Astrocyte of the cerebellum (primary cell): ENCODE measurements at regions not wholly inside any gene's neighbourhood (a gene's known extent, or its start where the extent isn't known, plus 50 kb on each side); places are given as distances from the start of the nearest gene placed in this dataset.

Source experiments
- DNase-seq: peaks from one replicate; pipeline ENCODE4 v3.0.0-alpha.2; 2011; ENCODE audit warnings: low read depth
- H3K4me3 ChIP-seq: 2 replicates; pipeline ENCODE4 v1.5.1; 2011; ENCODE audit warnings: mild to moderate bottlenecking, low read depth, low read length, moderate library complexity
- in situ Hi-C: cut with HindIII; loops from 2 replicates; pipeline ENCODE4 v1.10.0; 2017; ENCODE audit warnings: low sequenced_read_pairs
- TF ChIP-seq, protein P1 (sequence below): IDR thresholded peaks from 2 replicates; pipeline ENCODE4 v1.5.1; 2012; ENCODE audit warnings: low read length, low read depth, moderate library complexity, mild to moderate bottlenecking; ENCODE audit errors: missing control alignments

DNA sequence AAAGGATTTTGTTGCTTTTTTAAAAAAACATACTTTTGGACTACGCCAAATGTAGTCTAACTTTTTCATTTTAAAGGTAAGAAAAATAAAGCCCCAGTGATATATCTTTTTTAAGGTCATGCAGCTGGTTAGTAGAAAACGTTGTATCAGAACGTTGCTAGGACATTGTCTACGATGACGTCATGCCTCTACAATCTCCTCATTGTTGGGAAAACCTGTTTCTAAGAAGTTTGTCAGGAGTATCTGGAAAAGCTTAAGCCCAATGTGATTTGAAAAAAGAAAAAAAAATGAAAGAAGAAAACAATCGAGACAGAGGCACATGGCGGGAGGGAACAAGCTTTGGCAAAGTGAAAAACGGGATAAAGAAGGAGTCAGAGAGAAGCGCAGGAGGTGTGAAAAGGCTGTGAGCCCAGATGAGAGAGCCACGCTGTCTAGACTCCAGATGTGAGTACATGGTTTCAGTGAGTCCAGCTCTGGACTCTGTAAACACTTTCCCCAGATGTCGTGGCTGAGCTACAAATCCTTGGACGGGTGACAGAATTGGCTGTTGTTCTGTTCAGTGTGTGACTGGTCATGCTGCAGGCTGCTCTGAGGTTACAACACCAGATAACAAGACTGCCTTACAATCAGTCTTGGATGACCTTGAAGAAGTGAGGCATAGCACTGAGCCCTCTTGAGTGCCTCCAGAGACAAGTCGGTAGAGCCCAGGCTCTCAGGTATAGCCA lies 656.7 kb upstream of the ID4 start:
- in situ Hi-C loops: no loop called here
- H3K4me3 ChIP-seq: no peak overlapping the region
- TF ChIP-seq, protein P1, sequence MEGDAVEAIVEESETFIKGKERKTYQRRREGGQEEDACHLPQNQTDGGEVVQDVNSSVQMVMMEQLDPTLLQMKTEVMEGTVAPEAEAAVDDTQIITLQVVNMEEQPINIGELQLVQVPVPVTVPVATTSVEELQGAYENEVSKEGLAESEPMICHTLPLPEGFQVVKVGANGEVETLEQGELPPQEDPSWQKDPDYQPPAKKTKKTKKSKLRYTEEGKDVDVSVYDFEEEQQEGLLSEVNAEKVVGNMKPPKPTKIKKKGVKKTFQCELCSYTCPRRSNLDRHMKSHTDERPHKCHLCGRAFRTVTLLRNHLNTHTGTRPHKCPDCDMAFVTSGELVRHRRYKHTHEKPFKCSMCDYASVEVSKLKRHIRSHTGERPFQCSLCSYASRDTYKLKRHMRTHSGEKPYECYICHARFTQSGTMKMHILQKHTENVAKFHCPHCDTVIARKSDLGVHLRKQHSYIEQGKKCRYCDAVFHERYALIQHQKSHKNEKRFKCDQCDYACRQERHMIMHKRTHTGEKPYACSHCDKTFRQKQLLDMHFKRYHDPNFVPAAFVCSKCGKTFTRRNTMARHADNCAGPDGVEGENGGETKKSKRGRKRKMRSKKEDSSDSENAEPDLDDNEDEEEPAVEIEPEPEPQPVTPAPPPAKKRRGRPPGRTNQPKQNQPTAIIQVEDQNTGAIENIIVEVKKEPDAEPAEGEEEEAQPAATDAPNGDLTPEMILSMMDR: no peak
- no peak for DNase-seq

DNA sequence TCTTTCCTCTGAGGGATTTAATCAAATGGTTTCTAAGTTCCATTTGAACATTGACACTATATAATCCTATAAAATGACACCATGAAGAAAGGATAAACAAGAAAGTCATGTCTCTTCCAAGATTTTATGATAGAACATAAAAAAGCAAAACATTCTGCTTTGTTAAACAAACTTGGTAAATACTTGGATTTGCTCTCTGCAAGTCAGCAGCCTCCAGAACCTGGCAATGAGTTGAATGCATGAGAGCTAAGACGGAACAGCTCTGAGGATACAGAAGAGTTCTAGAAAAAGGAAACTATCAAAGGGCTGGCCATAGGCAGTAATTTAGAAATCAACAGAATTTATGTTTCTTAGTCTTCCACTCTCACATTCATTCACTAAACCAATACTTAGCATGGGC lies 656.0 kb upstream of the ID4 start:
- H3K4me3 ChIP-seq: no peak overlapping the region
- DNase-seq: no peak
- TF ChIP-seq, protein P1: no peak
- in situ Hi-C loops: no loop called here

DNA sequence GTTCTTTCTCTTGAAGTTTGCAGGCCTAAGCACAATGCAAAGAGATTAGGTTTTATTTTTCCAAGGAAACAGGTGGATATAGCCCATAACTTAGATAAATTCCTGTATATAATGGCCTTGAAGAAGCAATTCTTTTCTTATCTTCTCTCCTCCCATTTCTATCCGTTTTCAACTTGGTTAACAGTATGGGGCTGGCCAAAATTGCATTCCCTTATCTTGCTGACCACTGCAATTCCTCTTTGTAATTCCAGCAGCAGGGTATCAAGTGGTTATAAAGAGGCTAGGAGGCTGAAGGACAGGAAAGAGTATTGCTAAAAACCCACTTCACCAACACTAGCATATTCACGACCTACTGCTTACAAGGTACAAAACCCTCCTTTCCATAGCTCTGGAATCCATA lies 643.5 kb upstream of the ID4 start:
- TF ChIP-seq, protein P1: no peak
- no peak overlapping the region for H3K4me3 ChIP-seq
- no peak for DNase-seq
- in situ Hi-C loops: no loop called here

DNA sequence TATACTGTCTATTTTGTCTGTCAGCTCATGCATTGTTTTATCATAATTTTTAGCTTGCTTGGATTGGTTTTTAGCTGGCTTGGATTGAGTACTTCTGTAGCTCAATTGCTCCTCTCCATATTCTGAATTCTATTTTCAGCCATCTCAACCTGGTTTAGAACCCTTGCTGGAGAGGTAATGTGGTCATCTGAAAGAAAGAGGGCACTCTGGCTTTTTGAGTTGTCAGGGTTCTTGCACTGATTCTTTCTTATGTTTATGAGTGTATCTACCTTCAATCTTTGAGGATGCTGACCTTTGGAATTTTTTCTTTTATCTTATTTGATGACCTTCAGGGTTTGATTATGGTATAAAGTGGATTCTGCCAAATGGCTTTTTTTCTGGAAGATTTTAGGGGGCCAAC lies 632.7 kb upstream of the ID4 start:
- no peak for DNase-seq
- TF ChIP-seq, protein P1: no peak
- in situ Hi-C loops: no loop called here
- no peak overlapping the region for H3K4me3 ChIP-seq

DNA sequence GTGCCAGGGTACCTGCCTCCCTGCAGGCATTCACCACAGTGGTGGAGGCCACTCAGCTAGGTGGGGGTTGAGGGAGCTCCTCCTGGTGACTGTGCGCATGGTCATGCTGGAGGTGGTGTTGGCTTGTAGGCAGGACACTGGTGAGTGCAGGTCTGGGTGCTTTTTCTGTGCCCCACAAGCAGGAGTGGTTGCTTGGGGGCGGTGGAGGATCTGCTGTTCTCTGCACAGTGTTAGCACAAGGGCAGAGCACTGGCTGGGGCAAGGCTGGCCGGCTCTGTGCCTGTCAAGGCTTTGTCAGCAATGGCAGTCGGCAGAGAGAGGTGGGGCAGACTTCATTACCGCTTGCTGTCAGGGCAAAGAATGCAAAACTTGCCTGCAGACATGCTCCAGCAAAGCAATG lies 632.1 kb upstream of the ID4 start:
- TF ChIP-seq, protein P1: no peak
- no peak for DNase-seq
- H3K4me3 ChIP-seq: no peak overlapping the region
- in situ Hi-C loops: no loop called here

DNA sequence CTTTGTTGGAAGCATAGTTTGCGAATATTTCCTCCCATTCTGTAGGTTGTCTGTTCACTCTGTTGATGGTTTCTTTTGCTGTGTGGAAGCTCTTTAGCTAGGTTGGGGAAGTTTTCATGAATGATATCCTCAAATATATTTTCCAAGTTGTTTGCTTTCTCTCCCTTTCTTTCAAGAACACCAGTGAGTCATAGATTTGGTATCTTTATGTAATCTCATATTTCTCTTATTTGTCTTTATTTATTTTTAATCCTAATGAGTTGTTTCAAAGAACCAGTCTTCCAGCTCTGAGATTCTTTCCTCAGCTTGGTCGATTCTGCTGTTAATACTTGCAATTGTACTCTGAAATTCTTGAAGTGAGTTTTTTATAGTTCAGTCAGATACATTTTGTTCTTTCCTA lies 628.0 kb upstream of the ID4 start:
- in situ Hi-C loops: no loop called here
- H3K4me3 ChIP-seq: no peak overlapping the region
- DNase-seq: no peak
- TF ChIP-seq, protein P1: no peak
